GM19395 (cell line): ENCODE measurements at regions not wholly inside any gene's neighbourhood (a gene's known extent, or its start where the extent isn't known, plus 50 kb on each side); places are given as distances from the start of the nearest gene placed in this dataset.
"Not testable (repeated sequence)": the region's sequence is repeated elsewhere in the genome, so short reads cannot be mapped to it uniquely, and the experiment has no call there.

Source experiments
- ATAC-seq: cut with Tn5 transposase; IDR thresholded peaks from one replicate; pipeline ENCODE4 v1.9.1; 2021; ENCODE audit warnings: mild to moderate bottlenecking, moderate library complexity; ENCODE audit not compliant: unreplicated experiment

GRCh38 chr13:44676534-44676933 lies 100.4 kb upstream of the TSC22D1 start:
- ATAC-seq, result no peak

- ATAC-seq, result no peak
These were observed 93.4 kb upstream of the TSC22D1 start for GRCh38 chr13:44669534-44669933.

GRCh38 chr13:44668688-44669087 lies 92.6 kb upstream of the TSC22D1 start:
- ATAC-seq, result no peak

- ATAC-seq, result no peak
These were observed 91.8 kb upstream of the TSC22D1 start for GRCh38 chr13:44667943-44668342.

- ATAC-seq, result not testable (repeated sequence)
These were observed 90.4 kb upstream of the TSC22D1 start for GRCh38 chr13:44666538-44666937.

GRCh38 chr13:44664308-44664707 lies 88.2 kb upstream of the TSC22D1 start:
- ATAC-seq, result no peak

GRCh38 chr13:44662515-44662914 lies 86.4 kb upstream of the TSC22D1 start:
- no peak for ATAC-seq

- ATAC-seq, result no peak
These were observed 85.8 kb upstream of the TSC22D1 start for GRCh38 chr13:44661936-44662335.

- no peak for ATAC-seq
These were observed 83.9 kb upstream of the TSC22D1 start for GRCh38 chr13:44660050-44660449.

- no peak for ATAC-seq
These were observed 77.0 kb upstream of the TSC22D1 start for GRCh38 chr13:44652962-44653660.

GRCh38 chr13:44652168-44652567 lies 76.0 kb upstream of the TSC22D1 start:
- ATAC-seq, result no peak

- ATAC-seq, result no peak
These were observed 75.6 kb upstream of the TSC22D1 start for GRCh38 chr13:44651724-44652123.

- no peak for ATAC-seq
These were observed 75.1 kb upstream of the TSC22D1 start for GRCh38 chr13:44651209-44651608.

GRCh38 chr13:44649834-44650233 lies 73.7 kb upstream of the TSC22D1 start:
- no peak for ATAC-seq

- ATAC-seq, result no peak
These were observed 72.9 kb upstream of the TSC22D1 start for GRCh38 chr13:44649104-44649428.

GRCh38 chr13:44648392-44649103 lies 72.4 kb upstream of the TSC22D1 start:
- ATAC-seq, result no peak

GRCh38 chr13:44647560-44647959 lies 71.4 kb upstream of the TSC22D1 start:
- not testable (repeated sequence) for ATAC-seq

GRCh38 chr13:44646044-44646443 lies 69.9 kb upstream of the TSC22D1 start:
- no peak for ATAC-seq

- no peak for ATAC-seq
These were observed 67.1 kb upstream of the TSC22D1 start for GRCh38 chr13:44643256-44643655.

- ATAC-seq, result no peak
These were observed 61.5 kb upstream of the TSC22D1 start for GRCh38 chr13:44637581-44637980.

- no peak for ATAC-seq
These were observed 53.5 kb upstream of the TSC22D1 start for GRCh38 chr13:44629465-44630183.

GRCh38 chr13:44628826-44629225 lies 52.7 kb upstream of the TSC22D1 start:
- not testable (repeated sequence) for ATAC-seq
